HTR-8/SVneo (cell line): ENCODE measurements at regions not wholly inside any gene's neighbourhood (a gene's known extent, or its start where the extent isn't known, plus 50 kb on each side); places are given as distances from the start of the nearest gene placed in this dataset.
A peak's percentile ranks its signal among the peaks of the same experiment; 100 is the strongest.
"Not testable (repeated sequence)": the region's sequence is repeated elsewhere in the genome, so short reads cannot be mapped to it uniquely, and the experiment has no call there.

Experiments used
- DNase-seq: peaks from one replicate; pipeline ENCODE4 v3.0.0; 2011; ENCODE audit warnings: low spot score, mixed read lengths; ENCODE audit not compliant: insufficient read length
- FAIRE-seq: peaks from 2 replicates; lab custom pipeline; 2011; peaks lifted over from hg19 to GRCh38; lab: Jason Lieb, UNC

DNA sequence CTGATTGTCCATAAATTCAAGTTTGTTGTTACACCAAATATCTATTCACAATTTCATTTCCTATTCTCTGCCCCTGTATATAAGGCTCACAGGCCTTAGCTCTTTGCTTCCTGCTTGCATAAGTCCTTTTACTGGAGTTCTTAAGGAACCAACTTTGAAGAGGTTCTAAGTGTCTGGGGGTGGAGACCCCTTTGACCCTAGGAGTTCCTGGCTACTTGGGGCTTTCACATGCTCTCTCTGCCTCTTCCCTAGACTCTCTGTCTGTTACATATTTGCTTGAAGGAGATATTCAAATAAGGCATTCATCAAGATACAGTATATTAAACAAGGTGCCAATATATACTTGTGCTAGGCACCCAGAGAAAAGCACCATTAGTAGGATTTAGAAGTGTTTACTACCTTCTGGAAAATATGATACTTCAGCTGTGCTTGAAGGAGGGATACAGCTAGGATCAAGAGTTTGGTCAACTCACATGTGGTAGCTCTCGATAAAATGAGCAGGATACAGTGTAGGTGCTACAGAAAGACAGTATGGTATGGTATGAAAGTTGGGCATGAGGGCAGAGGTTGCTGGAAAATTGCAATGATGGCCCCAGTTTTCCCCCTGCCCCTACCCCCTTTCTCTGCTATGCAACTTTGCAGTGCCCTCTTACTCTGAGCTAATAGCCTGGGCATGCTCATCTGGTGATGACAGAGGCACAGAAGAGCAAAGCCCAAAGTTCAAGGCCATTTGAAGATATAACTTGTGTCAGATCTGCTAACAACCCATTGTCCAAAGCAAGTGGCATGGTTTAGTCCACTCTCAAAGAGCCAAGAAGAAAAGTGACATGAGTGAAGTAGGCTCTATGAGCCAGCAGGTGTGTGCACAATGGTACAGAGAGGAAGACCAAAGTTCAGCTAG is 107.6 kb upstream of the CPEB2 start:
- FAIRE-seq = no peak
- DNase-seq = no peak

DNA sequence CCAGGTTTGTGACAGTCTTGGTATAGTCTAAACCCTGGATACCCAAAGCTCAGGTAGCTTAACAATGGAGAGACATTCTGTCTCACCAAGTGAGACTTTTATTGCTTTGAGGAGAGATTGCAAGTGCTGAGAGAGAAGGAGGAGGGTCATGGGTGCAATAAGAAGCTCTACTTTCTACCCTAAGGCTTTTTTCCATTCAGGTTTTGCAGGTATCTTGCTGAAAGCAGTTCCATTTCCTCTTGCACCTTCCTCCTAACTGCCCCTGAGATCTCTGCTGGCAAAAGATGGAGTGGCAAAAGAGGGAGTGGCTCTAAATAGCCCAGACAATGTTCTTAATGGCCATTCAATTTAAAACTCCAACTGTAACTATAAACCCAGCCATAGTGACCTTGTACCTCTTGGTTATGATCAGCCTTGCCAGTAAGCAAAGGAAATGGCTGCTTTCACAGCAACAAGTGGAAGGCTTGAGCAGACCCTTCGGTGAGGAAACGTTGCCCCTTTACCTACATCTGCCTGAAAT is 105.6 kb upstream of the CPEB2 start:
- FAIRE-seq (no peak), DNase-seq (no peak)

DNA sequence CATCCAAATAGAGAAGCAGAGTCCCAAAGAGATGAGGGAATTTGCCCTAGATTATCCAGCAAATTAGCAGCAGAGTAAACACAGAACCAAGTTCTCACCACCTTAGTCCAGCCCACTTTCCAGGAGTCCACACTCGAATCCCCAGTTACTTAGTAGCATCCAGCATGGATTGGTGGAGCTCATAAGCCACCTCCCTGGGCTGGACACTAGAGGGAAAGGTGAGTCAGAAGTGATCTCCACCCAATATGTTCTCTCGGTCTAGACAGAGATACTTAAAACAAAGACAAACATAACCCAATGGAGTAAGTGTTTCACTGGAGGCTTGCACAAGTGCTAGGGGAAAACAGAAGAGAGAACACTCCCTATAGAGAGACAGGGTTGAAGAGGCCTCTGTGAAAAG is 105.1 kb upstream of the CPEB2 start:
- FAIRE-seq (no peak), DNase-seq (no peak)

DNA sequence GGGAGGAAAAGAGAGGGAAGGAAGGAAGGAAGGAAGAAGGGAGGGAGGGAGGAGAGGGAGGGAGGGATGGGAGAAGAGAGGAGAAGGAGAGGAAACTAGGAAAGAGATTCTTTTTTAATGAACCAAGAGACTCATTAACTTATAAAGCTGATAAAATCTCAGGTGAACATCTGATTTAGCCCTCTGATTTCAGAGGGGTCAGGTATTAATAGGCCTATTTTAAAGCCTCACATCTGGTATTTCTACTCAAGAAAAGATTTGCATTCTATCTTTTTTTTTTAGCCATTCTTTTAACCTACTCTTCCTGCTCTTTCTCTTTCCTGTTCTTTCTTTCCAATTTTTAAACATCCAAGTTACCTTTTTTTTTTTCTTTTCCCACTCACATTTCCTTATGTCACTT is 103.3 kb upstream of the CPEB2 start:
- FAIRE-seq (no peak), DNase-seq (no peak)

DNA sequence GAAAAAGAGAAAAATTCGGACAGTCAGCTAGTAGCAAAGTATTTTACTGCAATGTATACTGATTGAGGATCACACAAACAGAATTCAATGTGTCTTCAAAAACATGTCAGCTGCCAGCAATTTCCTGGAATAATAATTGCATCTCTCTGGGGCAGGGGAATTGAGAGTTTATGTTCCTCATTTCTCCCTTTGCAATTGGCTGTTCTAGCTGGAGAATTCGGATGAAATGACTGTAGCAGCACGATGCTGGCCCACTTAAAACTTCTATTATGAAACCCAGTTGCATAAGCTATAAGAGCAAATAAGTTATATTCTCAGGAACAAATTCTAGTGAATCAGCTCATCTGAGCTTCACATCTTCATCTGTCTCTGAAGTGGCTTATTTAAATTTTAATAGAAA is 99.9 kb upstream of the CPEB2 start:
- no peak for FAIRE-seq

DNA sequence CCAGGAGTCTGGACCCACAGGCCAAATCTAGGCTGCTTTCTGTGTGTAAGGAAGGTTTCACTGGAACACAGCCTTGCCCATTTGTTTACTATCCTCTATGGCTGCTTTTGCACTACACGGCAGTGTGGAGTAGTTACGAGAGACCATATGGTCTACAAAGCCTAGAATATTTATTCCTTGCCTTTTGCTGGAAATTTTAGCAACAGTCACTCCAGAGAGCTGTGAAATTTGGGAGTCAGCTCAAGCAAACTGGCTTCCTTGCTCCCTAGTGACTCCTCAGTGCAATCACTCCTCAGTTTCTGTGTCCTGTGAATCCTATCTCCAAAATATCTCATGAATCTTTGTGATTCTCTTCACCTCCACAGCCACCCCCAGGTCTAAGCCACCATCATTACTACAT is 99.0 kb upstream of the CPEB2 start:
- FAIRE-seq (no peak), DNase-seq (no peak)

More for the DNA sequence above, 99.9 kb upstream of the CPEB2 start:
- DNase-seq = no peak

DNA sequence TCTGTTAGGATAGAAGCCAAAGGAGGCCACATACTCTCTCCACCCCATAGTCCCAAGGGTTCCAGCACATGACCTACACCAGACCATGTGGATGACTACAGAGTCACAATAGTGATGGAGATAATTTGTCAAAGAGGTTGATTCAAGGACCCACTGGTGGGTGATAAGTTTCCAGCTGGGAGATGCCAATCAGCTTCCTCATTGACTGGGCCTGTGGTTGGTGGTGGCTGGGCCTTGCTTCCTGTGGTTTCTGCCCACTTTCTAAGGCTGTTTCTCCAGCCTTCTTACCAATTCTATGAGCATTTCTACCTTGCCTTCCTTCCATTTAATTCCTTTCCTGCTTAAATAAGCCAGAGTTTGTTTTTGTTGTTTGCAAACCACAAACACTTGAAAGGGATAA is 95.5 kb upstream of the CPEB2 start:
- DNase-seq (no peak), FAIRE-seq (no peak)

DNA sequence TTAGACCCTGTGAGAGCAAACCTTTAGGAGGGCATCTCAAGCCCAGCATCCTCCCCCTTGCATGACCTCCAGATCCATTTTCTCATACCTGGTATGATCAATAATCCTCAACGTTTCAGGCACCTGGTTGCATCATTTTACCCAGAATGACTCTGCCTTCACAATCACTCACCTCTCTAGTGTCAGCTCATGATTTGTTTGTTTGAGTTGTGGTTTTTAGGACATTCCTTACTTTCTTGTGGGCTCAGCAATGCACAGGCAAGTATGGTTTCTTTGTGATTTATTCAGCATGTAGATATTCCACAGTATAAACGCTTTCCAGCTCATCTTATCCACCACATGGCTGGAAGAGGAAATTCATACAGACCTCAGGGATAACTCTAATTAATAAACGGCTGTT is 93.6 kb upstream of the CPEB2 start:
- FAIRE-seq (no peak), DNase-seq (no peak)

DNA sequence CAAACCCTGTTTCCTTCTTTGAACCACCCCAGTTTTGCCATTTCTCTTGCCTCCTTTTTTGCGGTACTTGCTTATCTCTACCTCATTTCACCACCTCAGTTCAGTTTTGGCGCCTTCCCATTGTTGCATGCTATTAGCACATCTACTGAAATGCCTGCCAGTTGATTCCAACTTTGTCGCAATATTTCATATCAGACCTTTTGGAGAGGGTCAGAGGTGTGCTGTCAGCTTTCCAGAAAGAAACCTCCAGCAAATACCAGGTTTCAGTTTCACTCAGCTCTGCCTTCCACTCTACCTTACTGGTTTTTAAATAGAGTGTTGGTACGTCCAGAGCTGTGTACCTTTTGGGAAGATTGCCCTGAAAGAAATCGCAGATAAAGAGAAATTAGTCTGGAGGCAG is 91.9 kb upstream of the CPEB2 start:
- no peak for FAIRE-seq
- DNase-seq = no peak

DNA sequence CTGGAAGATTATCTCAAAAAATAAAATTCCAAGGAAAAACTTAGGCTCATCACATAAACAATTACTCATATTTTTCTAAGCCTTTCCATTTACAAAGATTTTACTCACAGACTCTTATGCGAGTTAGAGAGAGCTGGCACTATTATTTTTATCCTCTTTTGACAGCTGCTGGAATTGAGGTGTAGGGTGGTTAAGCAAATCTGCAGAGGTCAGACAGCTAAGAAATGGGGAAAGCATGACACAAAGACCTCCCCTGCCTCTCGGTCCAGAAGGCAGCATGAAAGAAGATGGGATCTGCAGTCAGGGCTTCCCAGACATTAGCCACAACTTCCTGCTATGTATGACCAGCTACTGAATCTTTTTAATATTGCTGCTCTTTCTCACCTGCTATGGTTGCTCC is 89.9 kb upstream of the CPEB2 start:
- DNase-seq (no peak), FAIRE-seq (no peak)

DNA sequence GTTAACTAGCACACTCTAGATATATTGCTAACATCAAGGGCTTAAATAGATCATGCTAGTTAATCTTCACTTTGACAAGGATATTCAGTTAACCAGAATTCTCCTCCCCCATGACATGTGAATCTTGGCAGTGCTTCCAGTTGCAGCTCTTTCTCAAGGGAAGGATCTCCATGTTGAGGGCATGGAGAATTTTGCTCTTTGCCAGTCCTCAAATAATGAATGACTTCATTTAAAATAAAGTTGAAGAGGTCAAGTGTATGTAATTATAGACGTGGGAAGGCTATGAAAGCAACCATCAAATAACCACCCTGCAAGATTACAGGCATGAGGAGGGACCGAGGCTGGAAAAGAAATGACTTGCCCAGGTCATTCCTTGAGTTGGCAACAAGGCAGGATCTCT is 87.3 kb upstream of the CPEB2 start:
- DNase-seq (no peak), FAIRE-seq (no peak)

DNA sequence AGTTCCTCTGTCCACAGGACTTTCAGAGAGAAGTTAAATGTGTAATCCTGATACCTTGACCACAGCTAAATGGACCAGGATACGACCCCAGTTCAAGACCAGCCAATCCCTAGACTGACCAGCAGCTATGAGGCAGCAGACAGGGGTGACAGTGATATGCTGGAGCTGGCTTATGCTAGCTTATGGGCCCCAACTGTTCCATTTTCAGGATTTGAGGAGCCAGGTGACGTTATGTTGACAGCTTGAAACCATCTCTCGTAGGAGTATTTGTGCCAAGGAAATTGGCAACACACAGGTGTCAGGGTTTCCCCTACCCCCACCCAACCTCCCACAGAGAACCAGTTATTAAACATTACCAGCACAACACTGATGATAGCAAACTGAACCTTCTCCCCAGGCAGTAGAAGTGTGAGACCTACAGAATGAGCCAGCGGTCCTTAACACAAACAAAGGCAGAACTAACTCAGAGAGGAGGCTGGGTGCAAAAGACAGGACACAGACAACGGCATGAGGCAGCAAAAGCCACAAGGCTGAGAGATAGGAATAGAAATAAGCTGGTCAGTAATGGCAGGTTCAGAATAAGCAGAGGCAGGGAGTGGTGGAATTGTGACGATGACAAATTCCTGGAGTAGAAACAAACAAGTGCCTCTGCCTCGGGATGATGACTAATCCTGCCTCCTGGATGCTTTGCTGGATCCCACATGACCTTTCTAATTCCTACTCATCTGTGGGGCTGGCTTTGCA is 85.6 kb upstream of the CPEB2 start:
- DNase-seq (peak; percentile 6), FAIRE-seq (no peak)

DNA sequence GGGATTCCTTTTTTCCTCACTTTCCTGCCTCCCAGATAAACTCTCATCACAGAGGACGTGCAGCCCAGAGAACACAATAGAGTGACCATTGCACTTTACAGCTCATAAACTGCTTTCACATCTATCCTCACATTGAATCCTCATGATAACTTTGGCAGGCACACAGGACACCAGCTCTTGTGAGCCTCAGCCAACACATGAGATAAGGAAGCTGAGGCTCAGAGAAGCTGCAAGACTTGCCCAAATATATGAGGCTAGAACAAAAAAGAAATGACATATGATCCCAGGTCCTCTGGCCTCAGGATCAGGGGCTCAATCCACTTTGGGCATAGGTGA is 85.0 kb upstream of the CPEB2 start:
- DNase-seq (no peak), FAIRE-seq (no peak)

DNA sequence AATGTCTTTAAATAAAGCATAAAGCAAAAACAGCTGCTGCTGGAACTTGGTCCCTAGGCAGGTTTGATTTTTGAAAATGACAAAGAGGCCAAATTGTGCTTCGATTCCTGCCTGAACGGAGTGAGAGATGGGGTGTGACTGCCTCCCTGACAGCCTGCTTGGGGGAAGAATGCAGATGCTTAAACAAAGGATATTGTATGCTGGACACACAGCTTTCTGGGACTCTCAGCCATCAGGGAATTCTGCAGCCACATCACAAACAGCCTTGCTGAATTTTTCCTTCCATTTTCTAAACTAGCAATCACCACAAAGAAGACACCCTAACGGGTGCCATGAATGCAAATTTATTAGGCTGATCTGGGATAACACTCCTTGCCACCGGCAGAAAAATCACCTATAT is 83.9 kb upstream of the CPEB2 start:
- FAIRE-seq (no peak), DNase-seq (no peak)

DNA sequence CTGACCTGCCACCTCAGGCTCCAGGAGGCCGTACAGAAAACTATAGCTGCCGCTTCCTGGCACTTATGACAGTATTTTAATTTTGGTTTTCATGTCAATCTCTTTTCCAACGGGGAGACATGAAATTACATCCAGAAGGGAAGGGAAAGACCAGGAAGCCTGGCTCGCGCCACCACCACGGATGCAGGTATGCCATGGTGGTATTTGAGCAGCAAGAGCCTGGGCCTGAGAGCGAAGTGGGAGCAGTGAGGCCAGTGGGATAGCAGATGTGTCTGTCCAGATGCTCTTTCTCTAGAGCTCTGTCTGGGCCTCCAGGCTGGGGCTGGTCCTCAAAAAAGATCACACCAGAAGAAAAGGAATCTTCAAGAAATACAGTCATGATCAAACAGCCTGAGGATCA is 82.5 kb upstream of the CPEB2 start:
- no peak for FAIRE-seq

DNA sequence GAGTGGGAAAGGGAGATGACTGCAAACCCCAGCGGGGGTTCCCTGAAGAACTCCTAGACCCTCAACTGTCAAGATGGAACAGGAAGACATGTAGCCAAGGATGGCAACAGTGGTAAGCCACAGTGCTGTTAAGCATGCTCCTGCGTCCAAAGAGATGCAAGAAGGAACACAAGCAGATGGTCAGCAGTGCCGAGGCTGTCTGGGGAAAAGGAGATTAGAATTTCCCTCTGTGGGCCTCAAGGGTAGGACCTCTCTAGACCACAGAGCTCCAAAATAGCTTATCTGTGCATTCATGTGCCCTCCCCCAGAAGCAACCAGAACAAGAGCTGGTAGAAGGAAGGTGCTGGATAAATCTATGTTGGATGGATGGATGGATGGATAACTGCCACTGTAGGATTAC is 82.0 kb upstream of the CPEB2 start:
- FAIRE-seq (no peak), DNase-seq (no peak)

More for the DNA sequence above, 82.5 kb upstream of the CPEB2 start:
- no peak for DNase-seq

DNA sequence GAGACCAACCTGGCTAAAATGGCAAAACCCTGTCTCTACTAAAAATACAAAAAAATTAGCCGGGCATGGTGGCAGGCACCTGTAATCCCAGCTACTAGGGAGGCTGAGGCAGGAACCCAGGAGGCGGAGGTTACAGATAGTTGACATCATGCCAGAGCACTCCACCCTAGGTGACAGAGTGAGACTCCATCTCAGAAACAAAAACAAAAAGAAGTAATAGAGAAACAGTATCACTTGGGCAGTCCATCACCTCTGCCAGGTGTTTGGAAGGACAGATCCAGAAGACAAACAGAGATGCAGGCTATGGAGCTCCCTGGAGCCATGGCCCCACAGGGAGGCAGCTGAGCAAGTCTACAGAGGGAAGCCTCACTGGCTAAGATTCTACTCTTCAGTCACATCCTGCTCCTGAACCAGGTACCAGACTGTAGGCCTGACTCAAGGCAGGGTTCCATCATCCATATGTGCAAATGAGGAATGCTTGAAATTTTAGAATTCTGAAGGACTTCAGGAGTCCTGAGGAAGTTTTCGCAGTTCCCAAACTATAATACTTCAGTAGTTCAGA is 81.4 kb upstream of the CPEB2 start:
- no peak for FAIRE-seq
- no peak for DNase-seq

DNA sequence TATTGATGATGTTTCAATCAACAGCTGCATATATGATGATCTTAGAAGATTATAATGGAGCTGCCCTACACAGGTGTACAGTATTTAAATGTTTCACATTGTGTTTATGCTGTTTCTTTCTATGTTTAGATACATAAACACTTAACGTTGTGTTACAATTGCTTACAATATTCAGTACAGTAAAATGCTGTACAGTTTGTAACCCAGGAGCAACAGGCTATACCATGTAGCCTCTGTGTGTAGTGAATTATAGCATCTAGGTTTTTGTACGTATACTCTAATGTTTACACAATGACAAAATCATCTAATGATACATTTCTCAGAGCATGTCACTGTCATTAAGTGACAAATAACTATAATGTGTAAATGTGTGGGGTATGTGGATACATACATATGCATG is 80.5 kb upstream of the CPEB2 start:
- not testable (repeated sequence) for FAIRE-seq, DNase-seq

DNA sequence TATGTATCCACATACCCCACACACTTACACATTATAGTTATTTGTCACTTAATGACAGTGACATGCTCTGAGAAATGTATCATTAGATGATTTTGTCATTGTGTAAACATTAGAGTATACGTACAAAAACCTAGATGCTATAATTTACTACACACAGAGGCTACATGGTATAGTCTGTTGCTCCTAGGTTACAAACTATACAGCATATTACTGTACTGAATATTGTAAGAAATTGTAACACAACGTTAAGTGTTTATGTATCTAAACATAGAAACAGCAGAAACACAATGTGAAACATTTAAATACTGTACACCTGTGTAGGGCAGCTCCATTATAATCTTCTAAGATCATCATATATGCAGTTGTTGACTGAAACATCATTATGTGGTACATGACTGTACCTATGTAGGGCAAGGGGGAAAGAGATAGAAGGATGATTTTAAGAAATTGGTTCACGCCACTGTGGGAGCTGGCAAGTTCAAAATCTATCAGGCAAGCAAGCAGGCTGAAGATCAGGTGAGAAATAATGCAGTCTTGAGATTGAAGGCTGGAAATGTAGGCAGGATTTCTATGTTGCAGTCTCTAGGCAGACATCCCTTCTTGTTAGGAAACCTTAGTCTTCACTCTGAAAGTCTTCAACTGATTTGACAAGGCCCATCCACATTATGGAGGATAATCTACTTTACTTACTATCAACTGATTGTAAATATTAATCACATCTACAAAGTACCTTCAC is 78.0 kb upstream of the CPEB2 start:
- DNase-seq (no peak), FAIRE-seq (peak; percentile 86)

DNA sequence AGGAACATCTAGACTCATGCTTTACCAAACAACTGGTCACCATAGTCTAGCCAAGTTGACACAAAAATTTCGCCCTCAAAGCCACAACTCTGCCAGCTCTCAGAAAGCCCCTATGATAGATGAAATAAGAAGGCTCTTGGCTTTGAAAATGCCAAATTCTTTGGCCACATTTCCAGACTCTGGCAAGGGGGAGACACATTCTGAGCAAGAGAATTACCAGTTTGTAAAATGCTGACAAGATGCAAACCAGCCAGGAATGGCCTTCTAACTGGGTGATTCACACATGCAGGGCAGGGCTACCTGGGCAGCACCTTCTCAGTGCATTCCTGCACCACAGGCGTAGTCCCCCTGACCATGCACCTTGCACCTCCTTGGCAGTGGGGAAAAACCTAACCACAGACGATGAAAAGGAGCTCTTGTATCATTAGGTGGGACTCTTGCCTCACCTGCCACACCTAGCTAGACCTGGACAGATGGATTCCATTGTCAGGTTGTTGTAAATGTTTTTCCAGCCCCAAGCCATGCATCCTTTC is 77.4 kb upstream of the CPEB2 start:
- no peak for DNase-seq
- FAIRE-seq = no peak
